ENCODE measurements at regions not wholly inside any gene's neighbourhood (a gene's known extent, or its start where the extent isn't known, plus 50 kb on each side); places are given as distances from the start of the nearest gene placed in this dataset.

DNA sequence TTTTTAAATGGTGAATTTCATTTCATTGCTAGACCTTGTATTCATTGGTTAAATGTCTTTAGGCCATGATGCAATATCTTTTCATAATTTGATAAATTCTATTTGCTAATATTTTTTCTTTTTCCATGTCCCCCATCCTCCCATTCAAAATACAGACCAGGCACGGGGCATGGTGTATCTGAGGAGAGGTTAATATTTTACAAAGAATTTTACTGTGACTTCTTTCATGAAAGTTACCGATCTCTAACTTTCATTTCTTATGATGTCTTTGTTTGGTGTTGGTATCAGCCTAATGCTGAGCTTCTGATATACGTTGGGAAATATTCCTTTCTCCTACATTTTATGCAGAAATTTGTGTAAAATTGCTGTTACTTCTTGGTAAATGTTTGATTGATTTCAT lies 216.7 kb upstream of the IGFBP3 start:
- Histone ChIP-seq H2AFZ (ENCODE audit: low read length) (no peak overlapping the region), H3K4me2 (ENCODE audit: insufficient read depth, low read length) (no peak overlapping the region), H3K4me1 (ENCODE audit: insufficient read depth, low read length) (peaks cover 13% of the 10 kb centered on the region), H4K20me1 (ENCODE audit: insufficient read depth, low read length) (no peaks in the 10 kb centered on the region), H3K36me3 (ENCODE audit: insufficient read depth, low read length) (no peaks in the 10 kb centered on the region), H3K27ac (ENCODE audit: low read depth, low read length) (peak overlapping the region; percentile 58), H3K4me3 (ENCODE audit: insufficient read depth, low read length) (no peak overlapping the region), H3K27me3 (ENCODE audit: insufficient read depth, low read length) (no peaks in the 10 kb centered on the region), H3K79me2 (ENCODE audit: insufficient read depth, low read length) (no peaks in the 10 kb centered on the region), H3K9me3 (ENCODE audit: low read depth, low read length) (no peaks in the 10 kb centered on the region)
- no peak for DNase-seq (ENCODE audit: insufficient read length, low spot score, missing footprints)
- TF ChIP-seq, protein P1, sequence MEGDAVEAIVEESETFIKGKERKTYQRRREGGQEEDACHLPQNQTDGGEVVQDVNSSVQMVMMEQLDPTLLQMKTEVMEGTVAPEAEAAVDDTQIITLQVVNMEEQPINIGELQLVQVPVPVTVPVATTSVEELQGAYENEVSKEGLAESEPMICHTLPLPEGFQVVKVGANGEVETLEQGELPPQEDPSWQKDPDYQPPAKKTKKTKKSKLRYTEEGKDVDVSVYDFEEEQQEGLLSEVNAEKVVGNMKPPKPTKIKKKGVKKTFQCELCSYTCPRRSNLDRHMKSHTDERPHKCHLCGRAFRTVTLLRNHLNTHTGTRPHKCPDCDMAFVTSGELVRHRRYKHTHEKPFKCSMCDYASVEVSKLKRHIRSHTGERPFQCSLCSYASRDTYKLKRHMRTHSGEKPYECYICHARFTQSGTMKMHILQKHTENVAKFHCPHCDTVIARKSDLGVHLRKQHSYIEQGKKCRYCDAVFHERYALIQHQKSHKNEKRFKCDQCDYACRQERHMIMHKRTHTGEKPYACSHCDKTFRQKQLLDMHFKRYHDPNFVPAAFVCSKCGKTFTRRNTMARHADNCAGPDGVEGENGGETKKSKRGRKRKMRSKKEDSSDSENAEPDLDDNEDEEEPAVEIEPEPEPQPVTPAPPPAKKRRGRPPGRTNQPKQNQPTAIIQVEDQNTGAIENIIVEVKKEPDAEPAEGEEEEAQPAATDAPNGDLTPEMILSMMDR (IDR thresholded peaks at IDR 0.05; ENCODE audit: extremely low read depth, low read depth, low read length): no peak

DNA sequence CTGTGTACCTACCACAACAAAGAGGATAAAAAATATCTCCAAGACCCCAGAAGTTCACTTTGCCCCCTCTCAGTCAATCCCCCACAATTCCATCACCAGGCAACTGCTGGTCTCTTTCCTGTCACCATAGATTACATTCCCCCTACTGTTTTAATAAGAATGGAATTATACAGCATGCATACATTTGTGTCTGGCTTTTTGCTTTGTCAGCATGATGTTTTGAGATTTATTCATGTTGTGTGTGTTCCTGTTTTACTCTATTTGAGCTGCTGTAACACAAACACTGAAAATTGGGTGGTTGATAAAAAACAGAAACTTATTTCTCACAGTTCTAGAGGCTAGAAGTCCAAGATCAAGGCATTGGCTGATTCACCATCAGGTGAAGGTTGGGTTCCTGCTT lies 214.5 kb upstream of the IGFBP3 start:
- H3K79me2 ChIP-seq (ENCODE audit: insufficient read depth, low read length): no peaks in the 10 kb centered on the region
- no peaks in the 10 kb centered on the region for H3K36me3 ChIP-seq (ENCODE audit: insufficient read depth, low read length)
- H3K9me3 ChIP-seq (ENCODE audit: low read depth, low read length): no peaks in the 10 kb centered on the region
- no peak for DNase-seq (ENCODE audit: insufficient read length, low spot score, missing footprints)
- H2AFZ ChIP-seq (ENCODE audit: low read length): no peak overlapping the region
- peaks cover 22% of the 10 kb centered on the region for H3K4me1 ChIP-seq (ENCODE audit: insufficient read depth, low read length)
- no peaks in the 10 kb centered on the region for H4K20me1 ChIP-seq (ENCODE audit: insufficient read depth, low read length)
- no peak overlapping the region for H3K27ac ChIP-seq (ENCODE audit: low read depth, low read length)
- H3K4me2 ChIP-seq (ENCODE audit: insufficient read depth, low read length): no peak overlapping the region
- TF ChIP-seq, protein P1 (IDR thresholded peaks at IDR 0.05; ENCODE audit: extremely low read depth, low read depth, low read length): no peak
- no peak overlapping the region for H3K4me3 ChIP-seq (ENCODE audit: insufficient read depth, low read length)
- H3K27me3 ChIP-seq (ENCODE audit: insufficient read depth, low read length): no peaks in the 10 kb centered on the region

DNA sequence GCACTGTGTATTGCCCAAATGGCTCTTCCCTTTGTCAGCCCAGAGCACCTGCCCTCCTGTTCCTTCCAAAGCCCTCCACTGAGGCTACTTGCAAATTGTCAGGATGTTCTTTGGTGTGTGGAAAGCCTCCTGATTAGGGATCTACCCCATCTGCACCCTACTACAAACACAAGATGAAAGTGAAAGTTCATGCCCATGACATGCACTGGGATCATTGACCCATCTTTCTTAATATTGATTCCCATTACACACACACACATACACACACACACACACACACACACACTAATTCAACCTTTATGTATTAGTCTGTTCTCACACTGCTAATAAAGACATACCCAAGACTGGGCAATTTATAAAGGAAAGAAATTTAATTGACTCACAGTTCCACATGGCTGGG lies 213.7 kb upstream of the IGFBP3 start:
- no peaks in the 10 kb centered on the region for H3K79me2 ChIP-seq (ENCODE audit: insufficient read depth, low read length)
- no peak for DNase-seq (ENCODE audit: insufficient read length, low spot score, missing footprints)
- no peaks in the 10 kb centered on the region for H3K9me3 ChIP-seq (ENCODE audit: low read depth, low read length)
- H3K27ac ChIP-seq (ENCODE audit: low read depth, low read length): no peak overlapping the region
- H3K36me3 ChIP-seq (ENCODE audit: insufficient read depth, low read length): no peaks in the 10 kb centered on the region
- TF ChIP-seq, protein P1 (IDR thresholded peaks at IDR 0.05; ENCODE audit: extremely low read depth, low read depth, low read length): no peak
- no peak overlapping the region for H3K4me3 ChIP-seq (ENCODE audit: insufficient read depth, low read length)
- H3K27me3 ChIP-seq (ENCODE audit: insufficient read depth, low read length): no peaks in the 10 kb centered on the region
- H3K4me2 ChIP-seq (ENCODE audit: insufficient read depth, low read length): no peak overlapping the region
- H4K20me1 ChIP-seq (ENCODE audit: insufficient read depth, low read length): no peaks in the 10 kb centered on the region
- no peak overlapping the region for H2AFZ ChIP-seq (ENCODE audit: low read length)
- peaks cover 22% of the 10 kb centered on the region for H3K4me1 ChIP-seq (ENCODE audit: insufficient read depth, low read length)

DNA sequence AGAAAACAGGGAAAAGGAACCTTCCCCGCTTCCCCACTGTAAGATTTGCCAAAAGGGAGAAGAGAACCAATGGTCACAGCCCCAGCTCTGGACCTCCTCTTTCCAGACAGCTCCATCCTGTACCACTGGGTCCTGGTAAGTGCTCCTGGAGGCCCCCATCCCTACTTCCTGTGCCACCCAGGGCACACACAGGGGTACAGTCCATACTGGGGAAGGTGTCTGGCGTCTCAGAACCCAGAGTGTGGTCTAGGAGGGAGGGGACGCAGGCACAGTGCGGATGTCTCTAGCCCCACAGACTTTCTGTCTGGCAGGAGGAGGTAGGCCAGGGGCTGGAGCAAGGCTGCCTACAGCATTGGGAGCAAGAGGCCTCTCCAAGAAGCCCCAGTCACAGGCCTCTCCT lies 213.3 kb upstream of the IGFBP3 start:
- TF ChIP-seq, protein P1 (IDR thresholded peaks at IDR 0.05; ENCODE audit: extremely low read depth, low read depth, low read length): no peak
- DNase-seq (ENCODE audit: insufficient read length, low spot score, missing footprints): no peak
- Histone ChIP-seq H3K79me2 (ENCODE audit: insufficient read depth, low read length) (no peaks in the 10 kb centered on the region), H3K4me1 (ENCODE audit: insufficient read depth, low read length) (peaks cover 19% of the 10 kb centered on the region), H4K20me1 (ENCODE audit: insufficient read depth, low read length) (no peaks in the 10 kb centered on the region), H3K36me3 (ENCODE audit: insufficient read depth, low read length) (no peaks in the 10 kb centered on the region), H2AFZ (ENCODE audit: low read length) (no peak overlapping the region), H3K9me3 (ENCODE audit: low read depth, low read length) (no peaks in the 10 kb centered on the region), H3K4me3 (ENCODE audit: insufficient read depth, low read length) (no peak overlapping the region), H3K27ac (ENCODE audit: low read depth, low read length) (no peak overlapping the region), H3K4me2 (ENCODE audit: insufficient read depth, low read length) (no peak overlapping the region), H3K27me3 (ENCODE audit: insufficient read depth, low read length) (no peaks in the 10 kb centered on the region)

Data from osteoblast (primary cell).